HepG2 (cell line): ENCODE measurements at regions not wholly inside any gene's neighbourhood (a gene's known extent, or its start where the extent isn't known, plus 50 kb on each side); places are given as distances from the start of the nearest gene placed in this dataset.

Experiments used
- ATAC-seq: fragments of 200-7000 bp; cut with Tn5 transposase; 3 replicates; pipeline ENCODE4 v1.9.1; 2020; ENCODE audit warnings: mild to moderate bottlenecking, moderate library complexity
- BruUV-seq: library from RNA; stranded (reverse); fragments of 400-500 nt; replicated peaks from 2 replicates; lab custom pipeline; 2021; lab: Mats Ljungman, UMichigan
- CTCF ChIA-PET: fragments of 300-600 bp; formaldehyde crosslinking; extraction: SDS; loops from one replicate; lab custom pipeline; 2021; ENCODE audit warnings: low total read pairs, inconsistent platforms, low intra/inter-chr PET ratio; lab: Yijun Ruan, JAX
- POLR2A ChIA-PET: fragments of 350-600 bp; sonication (Branson Sonifier 250); formaldehyde crosslinking; loops from one replicate; lab custom pipeline; 2020; ENCODE audit warnings: antibody characterized with exemption, inconsistent platforms; lab: Yijun Ruan, JAX
- DNase-seq: peaks from one replicate; pipeline ENCODE4 v3.0.0-alpha.2; 2015; ENCODE audit warnings: low spot score
- FAIRE-seq: peaks from 3 replicates; lab custom pipeline; 2011; peaks lifted over from hg19 to GRCh38; lab: Jason Lieb, UNC
- H2AFZ ChIP-seq: one replicate; pipeline ENCODE4 v1.6.1; 2011; ENCODE audit warnings: low read length, inconsistent platforms
- H3K27ac ChIP-seq: fragments of 300-600 bp; 3 replicates; pipeline ENCODE4 v1.8.0; 2011; ENCODE audit warnings: mixed run types, mild to moderate bottlenecking, mixed read lengths, low read length, inconsistent platforms; ENCODE audit not compliant: insufficient read depth; ENCODE audit errors: extremely low read length
- H3K27me3 ChIP-seq, 2 experiments: fragments of 200-600 bp in 1 of 2; 2 replicates in 1 of 2; 3 replicates in 1 of 2; pipeline versions ENCODE4 v1.6.0 to v1.8.0; 2011; ENCODE audit warnings: low read length in 2 of 2, mild to moderate bottlenecking in 2 of 2, moderate library complexity in 2 of 2, inconsistent platforms in 1 of 2; ENCODE audit not compliant: insufficient read depth in 2 of 2, control insufficient read depth in 1 of 2
- H3K36me3 ChIP-seq, 2 experiments: fragments of 200-600 bp in 1 of 2; replicated peaks in 1 of 2; 2 replicates in 1 of 2; 3 replicates in 1 of 2; pipeline versions ENCODE4 v1.5.1 to v1.8.0; 2011; ENCODE audit warnings: low read length in 2 of 2, inconsistent platforms in 1 of 2; ENCODE audit not compliant: insufficient read depth in 2 of 2, control insufficient read depth in 1 of 2
- H3K4me1 ChIP-seq: 2 replicates; pipeline ENCODE4 v1.5.1; 2012; ENCODE audit warnings: low read length, inconsistent platforms; ENCODE audit not compliant: insufficient read depth
- H3K4me2 ChIP-seq: 2 replicates; pipeline ENCODE4 v1.6.0; 2011; ENCODE audit warnings: low read depth, low read length, inconsistent platforms
- H3K4me3 ChIP-seq, 3 experiments: fragments of 200-600 bp in 1 of 3; sonication (generic), shearing (Covaris generic) in 1 of 3; replicated peaks in 1 of 3; 2 replicates each; pipeline ENCODE4 v1.5.1; 2011 to 2016; ENCODE audit warnings: low read length in 3 of 3, inconsistent platforms in 2 of 3, low read depth in 2 of 3, mild to moderate bottlenecking in 2 of 3, control low read depth in 1 of 3, mixed read lengths in 1 of 3; ENCODE audit not compliant: insufficient read depth in 1 of 3
- H3K79me2 ChIP-seq: one replicate; pipeline ENCODE4 v1.6.1; 2011; ENCODE audit warnings: low read length, inconsistent platforms; ENCODE audit not compliant: insufficient read depth
- H3K9ac ChIP-seq: 2 replicates; pipeline ENCODE4 v1.6.0; 2011; ENCODE audit warnings: mild to moderate bottlenecking, low read depth, low read length, inconsistent platforms; ENCODE audit not compliant: insufficient read depth
- H3K9me3 ChIP-seq: 2 replicates; pipeline ENCODE4 v1.5.1; 2012; ENCODE audit warnings: mild to moderate bottlenecking, low read length
- H4K20me1 ChIP-seq: 2 replicates; pipeline ENCODE4 v1.6.0; 2011; ENCODE audit warnings: inconsistent platforms, mild to moderate bottlenecking, low read length, moderate library complexity; ENCODE audit not compliant: insufficient read depth
- AGO2 ChIP-seq: fragments of 200-400 bp; formaldehyde crosslinking; optimal IDR thresholded peaks from 2 replicates; pipeline ENCODE3; 2017; ENCODE audit warnings: mild to moderate bottlenecking, low read depth, low read length, moderate library complexity
- ARID2 ChIP-seq: sonication (generic); formaldehyde crosslinking; IDR thresholded peaks from 2 replicates; pipeline ENCODE4 v1.8.1; 2022; ENCODE audit warnings: mild to moderate bottlenecking, missing genetic modification reagents, borderline replicate concordance
- CBX1 ChIP-seq: IDR thresholded peaks from one replicate; pipeline ENCODE4 v1.6.1; 2016; ENCODE audit warnings: antibody characterized with exemption, low read depth
- CTCF ChIP-seq: sonication (generic); formaldehyde crosslinking; IDR thresholded peaks from 2 replicates; pipeline ENCODE4 v1.5.0; 2020; ENCODE audit warnings: mild to moderate bottlenecking, missing genetic modification reagents, moderate library complexity
- ELF1 ChIP-seq: sonication (generic); formaldehyde crosslinking; IDR thresholded peaks from 2 replicates; pipeline ENCODE4 v1.4.0; 2020; ENCODE audit warnings: missing genetic modification reagents
- FOXO4 ChIP-seq: sonication (generic); formaldehyde crosslinking; conservative IDR thresholded peaks from 2 replicates; pipeline ENCODE4 v1.8.1; 2023; ENCODE audit warnings: missing genetic modification reagents
- HDAC1 ChIP-seq: sonication (generic); formaldehyde crosslinking; IDR thresholded peaks from 2 replicates; pipeline ENCODE4 v1.5.1; 2020; ENCODE audit warnings: mild to moderate bottlenecking, missing genetic modification reagents
- HNF1B ChIP-seq: sonication (generic); formaldehyde crosslinking; IDR thresholded peaks from 2 replicates; pipeline ENCODE4 v1.5.1; 2020; ENCODE audit warnings: mild to moderate bottlenecking, moderate library complexity, missing genetic modification reagents
- HNRNPL ChIP-seq: fragments of 200-400 bp; formaldehyde crosslinking; IDR thresholded peaks from 2 replicates; pipeline ENCODE4 v1.6.1; 2017; ENCODE audit warnings: mild to moderate bottlenecking, low read depth, low read length
- MXI1 ChIP-seq: IDR thresholded peaks from 3 replicates; pipeline ENCODE4 v1.6.1; 2012; ENCODE audit warnings: low read depth, low read length, inconsistent platforms, borderline replicate concordance
- POLR2G ChIP-seq: fragments of 200-400 bp; formaldehyde crosslinking; IDR thresholded peaks from 2 replicates; pipeline ENCODE4 v1.6.1; 2018; ENCODE audit warnings: mild to moderate bottlenecking, low read depth, low read length, moderate library complexity
- SATB2 ChIP-seq: sonication (generic); formaldehyde crosslinking; IDR thresholded peaks from 2 replicates; pipeline ENCODE4 v1.5.0; 2020; ENCODE audit warnings: missing genetic modification reagents
- TEF ChIP-seq: sonication (generic); formaldehyde crosslinking; IDR thresholded peaks from 2 replicates; pipeline ENCODE4 v1.5.0; 2020; ENCODE audit warnings: missing genetic modification reagents
- TSC22D2 ChIP-seq: sonication (generic); formaldehyde crosslinking; IDR thresholded peaks from 2 replicates; pipeline ENCODE4 v1.5.1; 2020; ENCODE audit warnings: missing genetic modification reagents, mild to moderate bottlenecking, borderline replicate concordance
- ZBTB8A ChIP-seq: sonication (generic); formaldehyde crosslinking; IDR thresholded peaks from 2 replicates; pipeline ENCODE4 v1.4.0; 2020; ENCODE audit warnings: mild to moderate bottlenecking, low read depth, missing genetic modification reagents, borderline replicate concordance
- ZNF784 ChIP-seq: sonication (generic); formaldehyde crosslinking; IDR thresholded peaks from 2 replicates; pipeline ENCODE4 v1.5.1; 2020; ENCODE audit warnings: missing genetic modification reagents, mild to moderate bottlenecking, borderline replicate concordance
- WGBS: methylation state at CpG from one replicate; pipeline ENCODE4 v1.1.6; 2017; ENCODE audit warnings: low lambda C conversion rate; 5-methylcytosine and 5-hydroxymethylcytosine counted together
- in situ Hi-C: cut with HindIII; loops from 2 replicates; pipeline ENCODE4 v1.10.0; 2017; ENCODE audit warnings: low pct_unique_long_range_greater_than_20kb; ENCODE audit not compliant: extremely low pct_ligation_motif_present
- intact Hi-C: fragments of 100-400 bp; cut with micrococcal nuclease; formaldehyde crosslinking; loops from one replicate; pipeline ENCODE4 v1.10.0; 2022; ENCODE audit not compliant: unreplicated experiment
- TF ChIP-seq, protein P1 (sequence below): sonication (generic); formaldehyde crosslinking; conservative IDR thresholded peaks from 2 replicates; pipeline ENCODE4 v1.4.0; 2020; ENCODE audit warnings: missing genetic modification reagents

DNA sequence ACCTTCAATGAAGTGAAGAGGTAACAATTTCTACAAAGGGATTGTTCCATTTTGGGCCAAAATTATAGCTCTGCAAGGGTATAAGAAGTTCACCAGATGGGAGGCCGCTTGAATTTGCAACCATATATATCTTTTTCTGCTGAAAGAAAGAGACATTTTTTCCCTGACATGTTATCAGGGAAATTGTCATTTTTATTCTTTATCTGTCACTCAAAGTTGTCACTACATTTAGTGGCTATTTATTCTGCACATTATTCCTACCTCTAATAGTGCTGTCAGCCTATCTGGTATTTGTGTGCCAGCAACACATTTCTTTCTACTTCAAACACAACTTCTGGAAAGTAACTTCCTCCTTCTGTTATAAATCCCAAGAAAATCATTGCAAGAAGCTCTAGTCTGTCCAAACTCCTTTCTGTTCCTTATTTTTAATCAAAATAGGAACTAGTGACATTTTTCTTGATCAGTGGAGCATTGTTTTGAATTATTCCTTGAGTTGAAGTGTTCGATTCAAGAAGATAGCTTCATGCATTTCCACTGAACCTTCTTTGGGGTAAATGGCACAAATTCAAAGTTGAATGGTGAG is 137.9 kb upstream of the ATP2B1 start:
- CTCF ChIA-PET = no interaction called here
- no peak for TF ChIP-seq AGO2
- TF ChIP-seq ELF1 (CRISPR knock-in tag) = no peak
- TF ChIP-seq CBX1 = no peak
- no peak for TF ChIP-seq SATB2
- no peak for TF ChIP-seq TSC22D2 (CRISPR knock-in tag)
- no peak for TF ChIP-seq FOXO4
- no peak for TF ChIP-seq ZBTB8A
- no peak for TF ChIP-seq POLR2G
- no peak for TF ChIP-seq ARID2 (CRISPR knock-in tag)
- TF ChIP-seq HNRNPL = no peak
- no peak for TF ChIP-seq TEF (CRISPR knock-in tag)
- no peak for TF ChIP-seq HDAC1
- no peak for TF ChIP-seq MXI1
- TF ChIP-seq ZNF784 (CRISPR knock-in tag) = no peak
- no peak for TF ChIP-seq CTCF (CRISPR knock-in tag)
- TF ChIP-seq, protein P1, sequence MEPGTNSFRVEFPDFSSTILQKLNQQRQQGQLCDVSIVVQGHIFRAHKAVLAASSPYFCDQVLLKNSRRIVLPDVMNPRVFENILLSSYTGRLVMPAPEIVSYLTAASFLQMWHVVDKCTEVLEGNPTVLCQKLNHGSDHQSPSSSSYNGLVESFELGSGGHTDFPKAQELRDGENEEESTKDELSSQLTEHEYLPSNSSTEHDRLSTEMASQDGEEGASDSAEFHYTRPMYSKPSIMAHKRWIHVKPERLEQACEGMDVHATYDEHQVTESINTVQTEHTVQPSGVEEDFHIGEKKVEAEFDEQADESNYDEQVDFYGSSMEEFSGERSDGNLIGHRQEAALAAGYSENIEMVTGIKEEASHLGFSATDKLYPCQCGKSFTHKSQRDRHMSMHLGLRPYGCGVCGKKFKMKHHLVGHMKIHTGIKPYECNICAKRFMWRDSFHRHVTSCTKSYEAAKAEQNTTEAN (CRISPR knock-in tag) = no peak
- TF ChIP-seq HNF1B (CRISPR knock-in tag) = no peak

More for the DNA sequence above, 137.9 kb upstream of the ATP2B1 start:
- Histone ChIP-seq H3K9ac (no peak overlapping the region), H3K79me2 (no peaks in the 10 kb centered on the region), H3K9me3 (no peaks in the 10 kb centered on the region), H3K4me2 (no peak overlapping the region), H2AFZ (no peak overlapping the region), H3K4me3 (no peak overlapping the region), H3K27me3 (no peaks in the 10 kb centered on the region), H4K20me1 (no peaks in the 10 kb centered on the region), H3K4me1 (no peaks in the 10 kb centered on the region), H3K36me3 (no peaks in the 10 kb centered on the region), H3K27ac (no peak overlapping the region)
- FAIRE-seq = no peak
- DNase-seq = no peak
- BruUV-seq = no TSS peak
- in situ Hi-C loops (no loop called here), intact Hi-C loops (no loop called here)
- POLR2A ChIA-PET = no interaction called here
- ATAC-seq = no peak
- 0% methylated on average over 2 of the region's 2 CpGs for WGBS
